ENCODE measurements at regions not wholly inside any gene's neighbourhood (a gene's known extent, or its start where the extent isn't known, plus 50 kb on each side); places are given as distances from the start of the nearest gene placed in this dataset.

DNA sequence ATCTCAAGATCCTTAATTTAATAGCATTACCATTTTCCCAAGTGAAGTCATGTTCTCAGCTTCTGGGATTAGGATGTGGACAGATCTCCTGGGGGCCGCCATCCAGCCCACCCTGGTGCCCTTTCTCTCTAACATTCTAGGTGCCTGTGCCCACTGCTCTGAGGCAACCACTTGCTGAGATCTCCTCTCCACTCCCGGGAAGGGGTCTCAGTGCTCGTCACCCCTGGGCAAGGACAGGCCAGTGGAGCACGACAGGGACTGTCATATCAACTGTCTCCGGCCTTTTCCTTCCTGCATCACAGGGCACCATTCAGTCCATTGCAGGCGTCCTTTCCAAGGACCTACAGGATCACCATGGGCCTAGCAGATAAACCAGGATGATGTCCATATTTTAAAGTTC, 304.8 kb downstream of the AJAP1 start:
- TF ChIP-seq POLR2AphosphoS5 (IDR thresholded peaks at IDR 0.05; ENCODE audit: low read depth, low read length) (no peak), TAF1 (IDR thresholded peaks at IDR 0.05; ENCODE audit: borderline replicate concordance, insufficient read depth, low read length) (no peak), SIN3A (IDR thresholded peaks at IDR 0.05; ENCODE audit: borderline replicate concordance, insufficient read depth, low read length) (no peak), FOXP2 (optimal IDR thresholded peaks at IDR 0.05; ENCODE audit: borderline replicate concordance, extremely low read depth, extremely low read length, insufficient read depth) (no peak)
- TF ChIP-seq, protein P1, sequence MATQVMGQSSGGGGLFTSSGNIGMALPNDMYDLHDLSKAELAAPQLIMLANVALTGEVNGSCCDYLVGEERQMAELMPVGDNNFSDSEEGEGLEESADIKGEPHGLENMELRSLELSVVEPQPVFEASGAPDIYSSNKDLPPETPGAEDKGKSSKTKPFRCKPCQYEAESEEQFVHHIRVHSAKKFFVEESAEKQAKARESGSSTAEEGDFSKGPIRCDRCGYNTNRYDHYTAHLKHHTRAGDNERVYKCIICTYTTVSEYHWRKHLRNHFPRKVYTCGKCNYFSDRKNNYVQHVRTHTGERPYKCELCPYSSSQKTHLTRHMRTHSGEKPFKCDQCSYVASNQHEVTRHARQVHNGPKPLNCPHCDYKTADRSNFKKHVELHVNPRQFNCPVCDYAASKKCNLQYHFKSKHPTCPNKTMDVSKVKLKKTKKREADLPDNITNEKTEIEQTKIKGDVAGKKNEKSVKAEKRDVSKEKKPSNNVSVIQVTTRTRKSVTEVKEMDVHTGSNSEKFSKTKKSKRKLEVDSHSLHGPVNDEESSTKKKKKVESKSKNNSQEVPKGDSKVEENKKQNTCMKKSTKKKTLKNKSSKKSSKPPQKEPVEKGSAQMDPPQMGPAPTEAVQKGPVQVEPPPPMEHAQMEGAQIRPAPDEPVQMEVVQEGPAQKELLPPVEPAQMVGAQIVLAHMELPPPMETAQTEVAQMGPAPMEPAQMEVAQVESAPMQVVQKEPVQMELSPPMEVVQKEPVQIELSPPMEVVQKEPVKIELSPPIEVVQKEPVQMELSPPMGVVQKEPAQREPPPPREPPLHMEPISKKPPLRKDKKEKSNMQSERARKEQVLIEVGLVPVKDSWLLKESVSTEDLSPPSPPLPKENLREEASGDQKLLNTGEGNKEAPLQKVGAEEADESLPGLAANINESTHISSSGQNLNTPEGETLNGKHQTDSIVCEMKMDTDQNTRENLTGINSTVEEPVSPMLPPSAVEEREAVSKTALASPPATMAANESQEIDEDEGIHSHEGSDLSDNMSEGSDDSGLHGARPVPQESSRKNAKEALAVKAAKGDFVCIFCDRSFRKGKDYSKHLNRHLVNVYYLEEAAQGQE (IDR thresholded peaks at IDR 0.05; ENCODE audit: insufficient read depth in 1 of 2, low read depth in 2 of 2, low read length in 2 of 2): no peak

Measured in PFSK-1 (cell line).